GM12878 (cell line): ENCODE measurements at regions not wholly inside any gene's neighbourhood (a gene's known extent, or its start where the extent isn't known, plus 50 kb on each side); places are given as distances from the start of the nearest gene placed in this dataset.

Experiments
- ATAC-seq: fragments of 200-7000 bp; cut with Tn5 transposase; 3 replicates; pipeline ENCODE4 v1.9.1; 2020; ENCODE audit warnings: mild to moderate bottlenecking, moderate library complexity
- BruUV-seq: library from RNA; stranded (reverse); fragments of 400-500 nt; replicated peaks from 2 replicates; lab custom pipeline; 2021; lab: Mats Ljungman, UMichigan
- CTCF ChIA-PET: fragments of 300-600 bp; sonication (Branson Sonifier 250); formaldehyde crosslinking; extraction: SDS; loops from one replicate; lab custom pipeline; 2021; ENCODE audit warnings: inconsistent platforms; lab: Yijun Ruan, JAX
- POLR2A ChIA-PET: fragments of 350-600 bp; formaldehyde crosslinking; extraction: SDS; loops from one replicate; lab custom pipeline; 2021; ENCODE audit warnings: inconsistent platforms; lab: Charles Lee
- RAD21 ChIA-PET: fragments of 300-600 bp; sonication (Branson Sonifier 250); formaldehyde crosslinking; loops from one replicate; lab custom pipeline; 2023; ENCODE audit warnings: antibody characterized with exemption; ENCODE audit not compliant: unreplicated experiment; lab: Charles Lee
- SMC1A ChIA-PET: fragments of 300-600 bp; sonication (Branson Sonifier 250); formaldehyde crosslinking; loops from one replicate; lab custom pipeline; 2023; ENCODE audit not compliant: unreplicated experiment, uncharacterized antibody; lab: Charles Lee
- DNase-seq: peaks from one replicate; pipeline ENCODE4 v3.0.0-alpha.2; 2011; ENCODE audit warnings: low read depth, low spot score
- FAIRE-seq: peaks from 3 replicates; lab custom pipeline; 2011; peaks lifted over from hg19 to GRCh38; lab: Jason Lieb, UNC
- H2AFZ ChIP-seq: 2 replicates; pipeline ENCODE4 v1.6.0; 2011; ENCODE audit warnings: low read depth, low read length, control low read depth; ENCODE audit not compliant: control insufficient read depth
- H3K27ac ChIP-seq: 2 replicates; pipeline ENCODE4 v1.5.1; 2011; ENCODE audit warnings: control low read depth; ENCODE audit not compliant: control insufficient read depth, insufficient read depth
- H3K27me3 ChIP-seq, 2 experiments: replicated peaks in 1 of 2; 2 replicates each; pipeline versions ENCODE4 v1.6.0 to v1.6.1; 2011; ENCODE audit warnings: low read length in 1 of 2; ENCODE audit not compliant: control insufficient read depth in 2 of 2, insufficient read depth in 2 of 2
- H3K36me3 ChIP-seq, 2 experiments: 2 replicates each; pipeline ENCODE4 v1.5.1; 2011; ENCODE audit warnings: low read length in 1 of 2; ENCODE audit not compliant: control insufficient read depth in 2 of 2, insufficient read depth in 2 of 2
- H3K4me1 ChIP-seq: 2 replicates; pipeline ENCODE4 v1.6.1; 2011; ENCODE audit warnings: mild to moderate bottlenecking, low read length, moderate library complexity, mixed read lengths; ENCODE audit not compliant: control insufficient read depth, insufficient read depth
- H3K4me2 ChIP-seq: 2 replicates; pipeline ENCODE4 v1.6.0; 2011; ENCODE audit warnings: control low read depth; ENCODE audit not compliant: control insufficient read depth, insufficient read depth
- H3K4me3 ChIP-seq: fragments of 200-600 bp; sonication (generic); 2 replicates; pipeline ENCODE4 v1.5.1; 2016
- H3K79me2 ChIP-seq: 2 replicates; pipeline ENCODE4 v1.6.0; 2011; ENCODE audit warnings: low read length; ENCODE audit not compliant: control insufficient read depth, insufficient read depth
- H3K9ac ChIP-seq: 2 replicates; pipeline ENCODE4 v1.8.0; 2011; ENCODE audit warnings: low read length, control low read depth, mixed read lengths; ENCODE audit not compliant: control insufficient read depth, insufficient read depth
- H3K9me3 ChIP-seq: replicated peaks from 3 replicates; pipeline ENCODE4 v1.5.1; 2011; ENCODE audit warnings: mild to moderate bottlenecking, low read length; ENCODE audit not compliant: control insufficient read depth, insufficient read depth
- H4K20me1 ChIP-seq: 2 replicates; pipeline ENCODE4 v1.6.0; 2011; ENCODE audit not compliant: control insufficient read depth, insufficient read depth
- BHLHE40 ChIP-seq, 2 experiments: fragments of 450-650 bp in 1 of 2; IDR thresholded peaks; 2 replicates each; pipeline ENCODE4 v1.6.1; 2011 to 2017; ENCODE audit warnings: low read depth in 2 of 2, borderline replicate concordance in 1 of 2, improper control_type of control experiment in 1 of 2, low read length in 1 of 2, mild to moderate bottlenecking in 1 of 2
- CHD4 ChIP-seq: fragments of 200-600 bp; sonication (generic); IDR thresholded peaks from 2 replicates; pipeline ENCODE4 v1.6.1; 2016; ENCODE audit warnings: mild to moderate bottlenecking
- EED ChIP-seq: sonication (generic); IDR thresholded peaks from 2 replicates; pipeline ENCODE4 v1.6.1; 2016; ENCODE audit warnings: antibody characterized with exemption, low read depth
- HCFC1 ChIP-seq: fragments of 150-350 bp; IDR thresholded peaks from 2 replicates; pipeline ENCODE4 v1.6.1; 2014; ENCODE audit warnings: low read length
- HDGF ChIP-seq: fragments of 450-650 bp; IDR thresholded peaks from 2 replicates; pipeline ENCODE4 v1.6.1; 2016; ENCODE audit warnings: antibody characterized with exemption
- KLF5 ChIP-seq: fragments of 450-650 bp; IDR thresholded peaks from 2 replicates; pipeline ENCODE4 v1.6.1; 2014; ENCODE audit warnings: mild to moderate bottlenecking; ENCODE audit not compliant: partially characterized antibody
- NFXL1 ChIP-seq: fragments of 450-650 bp; IDR thresholded peaks from 2 replicates; pipeline ENCODE4 v1.6.1; 2017; ENCODE audit warnings: antibody characterized with exemption, mild to moderate bottlenecking, borderline replicate concordance
- RAD51 ChIP-seq: fragments of 450-650 bp; IDR thresholded peaks from 2 replicates; pipeline ENCODE4 v1.6.1; 2016; ENCODE audit warnings: moderate library complexity, mild to moderate bottlenecking, inconsistent platforms
- SIX5 ChIP-seq: IDR thresholded peaks from 2 replicates; pipeline ENCODE4 v1.6.1; 2011; ENCODE audit warnings: mild to moderate bottlenecking, low read depth, low read length, moderate library complexity; ENCODE audit not compliant: severe bottlenecking
- WGBS: methylation state at CpG from one replicate; pipeline ENCODE4 v1.1.6; 2016; ENCODE audit warnings: low lambda C conversion rate; ENCODE audit not compliant: insufficient replicate concordance, insufficient coverage; ENCODE audit errors: missing lambda C conversion rate; 5-methylcytosine and 5-hydroxymethylcytosine counted together
- in situ Hi-C: fragments of 300-500 bp; cut with MboI; formaldehyde crosslinking; loops from 9 replicates; pipeline ENCODE4 v1.14.3; 2018; ENCODE audit warnings: mixed read lengths
- intact Hi-C: fragments of 100-400 bp; cut with micrococcal nuclease; formaldehyde crosslinking; loops from one replicate; pipeline ENCODE4 v1.14.2; 2022; ENCODE audit not compliant: unreplicated experiment
- TF ChIP-seq, protein P1 (sequence below): fragments of 450-650 bp; IDR thresholded peaks from 2 replicates; pipeline ENCODE4 v1.6.1; 2016; ENCODE audit warnings: mild to moderate bottlenecking

DNA sequence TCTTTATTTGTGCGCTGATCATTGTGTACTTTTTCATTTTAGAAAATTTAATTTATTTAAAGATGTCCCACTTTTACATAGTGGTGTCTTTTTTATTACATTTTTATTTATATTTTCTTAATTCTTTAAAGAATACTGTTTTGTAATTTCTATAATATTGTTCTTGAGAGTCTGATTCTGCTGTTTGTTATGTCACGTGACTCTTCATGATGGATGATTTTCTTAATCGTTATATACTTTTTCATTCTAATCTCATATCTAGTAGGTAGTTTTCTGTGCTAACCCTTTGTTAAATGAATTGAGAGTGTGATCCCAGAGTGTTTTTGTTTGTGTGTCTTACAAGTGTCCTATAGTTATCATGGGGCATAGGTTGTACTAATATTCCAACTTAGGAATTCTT, 568.2 kb upstream of the AMOT start:
- no peak for ATAC-seq
- WGBS: 64% methylated on average over 3 of the region's 3 CpGs
- H3K4me1 ChIP-seq: no peaks in the 10 kb centered on the region
- peak; percentile 60; the same call in 1 of the 2 replicates for TF ChIP-seq RAD51
- no peak for TF ChIP-seq HCFC1
- H4K20me1 ChIP-seq: no peaks in the 10 kb centered on the region
- H3K4me2 ChIP-seq: no peak overlapping the region
- H3K9ac ChIP-seq: no peak overlapping the region
- intact Hi-C loops (no loop called here), in situ Hi-C loops (no loop called here)
- H3K36me3 ChIP-seq: no peaks in the 10 kb centered on the region
- ChIA-PET SMC1A (no interaction called here), CTCF (no interaction called here), POLR2A (no interaction called here), RAD21 (no interaction called here)
- H3K4me3 ChIP-seq: no peak overlapping the region
- no peak overlapping the region for H2AFZ ChIP-seq
- H3K27me3 ChIP-seq: no peaks in the 10 kb centered on the region
- no peak overlapping the region for H3K27ac ChIP-seq
- BruUV-seq: no TSS peak
- H3K79me2 ChIP-seq: no peaks in the 10 kb centered on the region
- no peaks in the 10 kb centered on the region for H3K9me3 ChIP-seq
- no peak for DNase-seq
- FAIRE-seq: no peak

DNA sequence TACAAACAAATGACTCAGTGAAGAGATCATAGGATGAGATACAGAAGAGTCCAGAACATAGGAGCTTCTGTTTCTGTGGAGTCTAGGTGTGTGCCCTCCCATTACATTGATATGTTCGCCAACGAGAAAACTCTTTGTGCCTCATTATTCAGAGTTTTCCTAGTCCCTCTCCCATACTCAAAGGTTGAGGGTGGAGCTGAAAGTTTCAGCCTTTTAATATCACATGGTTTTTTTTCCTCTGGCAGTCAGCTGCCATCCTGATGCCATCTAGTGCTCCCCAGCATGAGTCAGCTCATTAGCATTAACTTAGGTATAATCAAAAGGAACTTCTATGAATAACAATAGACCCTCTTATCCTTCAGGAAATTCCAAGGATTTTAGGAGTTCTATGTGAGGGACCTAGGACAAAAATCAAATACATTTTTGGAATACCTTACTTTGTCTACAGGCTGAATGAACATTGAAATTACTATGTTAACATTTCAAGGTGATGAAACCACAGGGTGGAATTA, 559.6 kb upstream of the AMOT start:
- no peaks in the 10 kb centered on the region for H3K9me3 ChIP-seq
- SMC1A ChIA-PET: no interaction called here
- intact Hi-C loops: no loop called here
- 0% methylated on average over 2 of the region's 2 CpGs for WGBS
- no TSS peak for BruUV-seq
- H3K79me2 ChIP-seq: no peaks in the 10 kb centered on the region
- no peaks in the 10 kb centered on the region for H4K20me1 ChIP-seq
- no peak overlapping the region for H3K4me2 ChIP-seq
- ATAC-seq (no peak), DNase-seq (no peak), FAIRE-seq (no peak)
- H3K27ac ChIP-seq: no peak overlapping the region
- TF ChIP-seq EED (no peak), HDGF (no peak), BHLHE40 (IDR thresholded peaks at IDR 0.05; ENCODE audit: borderline replicate concordance in 1 of 2, low read depth in 2 of 2, low read length in 1 of 2) (no peak), KLF5 (no peak), CHD4 (no peak), NFXL1 (no peak), SIX5 (no peak)
- TF ChIP-seq, protein P1, sequence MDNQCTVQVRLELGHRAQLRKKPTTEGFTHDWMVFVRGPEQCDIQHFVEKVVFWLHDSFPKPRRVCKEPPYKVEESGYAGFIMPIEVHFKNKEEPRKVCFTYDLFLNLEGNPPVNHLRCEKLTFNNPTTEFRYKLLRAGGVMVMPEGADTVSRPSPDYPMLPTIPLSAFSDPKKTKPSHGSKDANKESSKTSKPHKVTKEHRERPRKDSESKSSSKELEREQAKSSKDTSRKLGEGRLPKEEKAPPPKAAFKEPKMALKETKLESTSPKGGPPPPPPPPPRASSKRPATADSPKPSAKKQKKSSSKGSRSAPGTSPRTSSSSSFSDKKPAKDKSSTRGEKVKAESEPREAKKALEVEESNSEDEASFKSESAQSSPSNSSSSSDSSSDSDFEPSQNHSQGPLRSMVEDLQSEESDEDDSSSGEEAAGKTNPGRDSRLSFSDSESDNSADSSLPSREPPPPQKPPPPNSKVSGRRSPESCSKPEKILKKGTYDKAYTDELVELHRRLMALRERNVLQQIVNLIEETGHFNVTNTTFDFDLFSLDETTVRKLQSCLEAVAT: no peak
- H2AFZ ChIP-seq: no peak overlapping the region
- no peaks in the 10 kb centered on the region for H3K36me3 ChIP-seq
- POLR2A ChIA-PET: no interaction called here
- H3K9ac ChIP-seq: no peak overlapping the region
- CTCF ChIA-PET: no interaction called here
- in situ Hi-C loops: no loop called here
- no peaks in the 10 kb centered on the region for H3K27me3 ChIP-seq
- H3K4me3 ChIP-seq: no peak overlapping the region
- RAD21 ChIA-PET: no interaction called here
- H3K4me1 ChIP-seq: no peaks in the 10 kb centered on the region
